ENCODE measurements at regions not wholly inside any gene's neighbourhood (a gene's known extent, or its start where the extent isn't known, plus 50 kb on each side); places are given as distances from the start of the nearest gene placed in this dataset.

GRCh38 chr6:56005426-56005825, 130.0 kb upstream of the BMP5 start:
- DNase-seq, result no peak

- DNase-seq, result no peak
These were observed 129.0 kb upstream of the BMP5 start for GRCh38 chr6:56004426-56004825.

GRCh38 chr6:56003616-56004015, 128.2 kb upstream of the BMP5 start:
- no peak for DNase-seq

- DNase-seq, result no peak
These were observed 126.9 kb upstream of the BMP5 start for GRCh38 chr6:56002336-56002735.

- no peak for DNase-seq
These were observed 123.2 kb upstream of the BMP5 start for GRCh38 chr6:55998576-55998975.

GRCh38 chr6:55997223-55997874, 122.0 kb upstream of the BMP5 start:
- DNase-seq, result no peak

GRCh38 chr6:55994531-55994930, 119.1 kb upstream of the BMP5 start:
- no peak for DNase-seq

- DNase-seq, result no peak
These were observed 118.0 kb upstream of the BMP5 start for GRCh38 chr6:55993418-55993817.

GRCh38 chr6:55992546-55992945, 117.2 kb upstream of the BMP5 start:
- no peak for DNase-seq

- no peak for DNase-seq
These were observed 109.9 kb upstream of the BMP5 start for GRCh38 chr6:55985309-55985708.

- no peak for DNase-seq
These were observed 108.5 kb upstream of the BMP5 start for GRCh38 chr6:55983861-55984260.

- no peak for DNase-seq
These were observed 106.3 kb upstream of the BMP5 start for GRCh38 chr6:55981660-55982059.

- DNase-seq, result peak in 8 of 51 donors; percentile 0 to 29 (median 6)
These were observed 105.3 kb upstream of the BMP5 start for GRCh38 chr6:55980627-55981211.

GRCh38 chr6:55979526-55979925, 104.1 kb upstream of the BMP5 start:
- no peak for DNase-seq

- DNase-seq, result no peak
These were observed 102.7 kb upstream of the BMP5 start for GRCh38 chr6:55977959-55978665.

GRCh38 chr6:55974688-55975087, 99.3 kb upstream of the BMP5 start:
- no peak for DNase-seq

- DNase-seq, result no peak
These were observed 96.7 kb upstream of the BMP5 start for GRCh38 chr6:55972091-55972490.

GRCh38 chr6:55969526-55969925, 94.1 kb upstream of the BMP5 start:
- no peak for DNase-seq

- no peak for DNase-seq
These were observed 93.5 kb upstream of the BMP5 start for GRCh38 chr6:55968926-55969325.

- DNase-seq, result peak in 1 of 51 donors; percentile 1
These were observed 88.7 kb upstream of the BMP5 start for GRCh38 chr6:55964136-55964535.

- no peak for DNase-seq
These were observed 87.9 kb upstream of the BMP5 start for GRCh38 chr6:55963301-55963700.

GRCh38 chr6:55960344-55960743, 85.0 kb upstream of the BMP5 start:
- no peak for DNase-seq

GRCh38 chr6:55958790-55959189, 83.4 kb upstream of the BMP5 start:
- DNase-seq, result no peak
